HL-60 (cell line): ENCODE measurements at regions not wholly inside any gene's neighbourhood (a gene's known extent, or its start where the extent isn't known, plus 50 kb on each side); places are given as distances from the start of the nearest gene placed in this dataset.

Source experiments
- DNase-seq, 2 experiments: peaks; one replicate each; pipeline ENCODE4 v3.0.0-alpha.2; 2010 to 2020; ENCODE audit warnings: low read depth in 1 of 2, low spot score in 1 of 2
- H3K27ac ChIP-seq: fragments of 250-450 bp; sonication (Bioruptor Pico); replicated peaks from 2 replicates; pipeline ENCODE4 v1.5.1; 2020; ENCODE audit warnings: mild to moderate bottlenecking, moderate library complexity
- H3K27me3 ChIP-seq: fragments of 250-450 bp; sonication (Bioruptor Pico); 2 replicates; pipeline ENCODE4 v1.5.1; 2021; ENCODE audit warnings: mild to moderate bottlenecking, moderate library complexity; ENCODE audit not compliant: insufficient read depth, poor library complexity, severe bottlenecking
- H3K4me3 ChIP-seq: replicated peaks from 2 replicates; pipeline ENCODE4 v1.5.1; 2011; ENCODE audit warnings: mild to moderate bottlenecking, control low read depth, low read length; ENCODE audit not compliant: insufficient read depth
- CTCF ChIP-seq: IDR thresholded peaks from one replicate; pipeline ENCODE4 v1.5.1; 2011; ENCODE audit warnings: low read length, control low read depth, inconsistent platforms; ENCODE audit not compliant: insufficient read depth
- GABPA ChIP-seq: IDR thresholded peaks from 2 replicates; pipeline ENCODE4 v1.6.1; 2012; ENCODE audit warnings: low read depth
- POLR2AphosphoS5 ChIP-seq: IDR thresholded peaks from 2 replicates; pipeline ENCODE4 v1.6.1; 2012; ENCODE audit warnings: low read depth
- REST ChIP-seq: IDR thresholded peaks from 2 replicates; pipeline ENCODE4 v1.6.1; 2012; ENCODE audit warnings: low read depth; ENCODE audit not compliant: insufficient replicate concordance
- SPI1 ChIP-seq: IDR thresholded peaks from 2 replicates; pipeline ENCODE4 v1.6.1; 2012; ENCODE audit warnings: low read depth, mild to moderate bottlenecking, borderline replicate concordance

GRCh38 chr3:96071097-96071496 lies 743.3 kb upstream of the EPHA6 start:
- no peaks in the 10 kb centered on the region for H3K27me3 ChIP-seq
- no peak for DNase-seq
- no peak for TF ChIP-seq REST
- TF ChIP-seq CTCF = no peak
- no peak for TF ChIP-seq POLR2AphosphoS5
- H3K27ac ChIP-seq = no peak overlapping the region
- no peak overlapping the region for H3K4me3 ChIP-seq

GRCh38 chr3:96072226-96072625 lies 742.2 kb upstream of the EPHA6 start:
- no peak for DNase-seq
- Histone ChIP-seq H3K4me3 (no peak overlapping the region), H3K27ac (no peak overlapping the region), H3K27me3 (no peaks in the 10 kb centered on the region)
- TF ChIP-seq CTCF = no peak
- TF ChIP-seq SPI1 = no peak
- TF ChIP-seq GABPA = no peak
- TF ChIP-seq REST = no peak
- TF ChIP-seq POLR2AphosphoS5 = no peak

- Histone ChIP-seq H3K27me3 (no peaks in the 10 kb centered on the region), H3K27ac (no peak overlapping the region), H3K4me3 (no peak overlapping the region)
- no peak for DNase-seq
- TF ChIP-seq CTCF = no peak
- TF ChIP-seq SPI1 = no peak
- TF ChIP-seq POLR2AphosphoS5 = no peak
- TF ChIP-seq GABPA = no peak
- TF ChIP-seq REST = no peak
Observed at GRCh38 chr3:96083610-96084009, 730.8 kb upstream of the EPHA6 start.
